Mesenchymal stem cell (in vitro differentiated cells and primary cell): ENCODE measurements at regions not wholly inside any gene's neighbourhood (a gene's known extent, or its start where the extent isn't known, plus 50 kb on each side); places are given as distances from the start of the nearest gene placed in this dataset.
"Not testable (repeated sequence)": the region's sequence is repeated elsewhere in the genome, so short reads cannot be mapped to it uniquely, and the experiment has no call there.

ENCODE experiments used
- DNase-seq: peaks from one replicate; pipeline ENCODE4 v3.0.0-alpha.2; 2013
- H2AFZ ChIP-seq: one replicate; pipeline ENCODE4 v1.6.1; 2013; ENCODE audit warnings: low read depth, mild to moderate bottlenecking, control low read depth, inconsistent platforms, low read length, moderate library complexity
- H2AK5ac ChIP-seq: 2 replicates; pipeline ENCODE4 v1.6.1; 2013; ENCODE audit warnings: low read length, moderate library complexity, mild to moderate bottlenecking, inconsistent platforms; ENCODE audit not compliant: severe bottlenecking
- H2BK120ac ChIP-seq: one replicate; pipeline ENCODE4 v1.6.1; 2013; ENCODE audit warnings: low read depth, mild to moderate bottlenecking, inconsistent platforms, low read length, moderate library complexity
- H2BK12ac ChIP-seq, 2 experiments: one replicate each; pipeline ENCODE4 v1.6.1; 2013; ENCODE audit warnings: inconsistent platforms in 2 of 2, low read length in 2 of 2, mild to moderate bottlenecking in 2 of 2, moderate library complexity in 2 of 2, control low read depth in 1 of 2
- H2BK15ac ChIP-seq: one replicate; pipeline ENCODE4 v1.6.1; 2013; ENCODE audit warnings: mild to moderate bottlenecking, low read depth, inconsistent platforms; ENCODE audit not compliant: poor library complexity, severe bottlenecking
- H2BK5ac ChIP-seq: 2 replicates; pipeline ENCODE4 v1.6.1; 2013; ENCODE audit warnings: low read depth, mild to moderate bottlenecking, low read length, control low read depth, inconsistent platforms; ENCODE audit not compliant: poor library complexity, severe bottlenecking
- H3K14ac ChIP-seq, 2 experiments: one replicate each; pipeline ENCODE4 v1.6.1; 2013; ENCODE audit warnings: inconsistent platforms in 2 of 2, low read length in 2 of 2, control low read depth in 1 of 2, mild to moderate bottlenecking in 1 of 2, moderate library complexity in 1 of 2
- H3K18ac ChIP-seq, 2 experiments: one replicate each; pipeline ENCODE4 v1.6.1; 2013; ENCODE audit warnings: inconsistent platforms in 2 of 2, low read length in 2 of 2, control low read depth in 1 of 2, low read depth in 1 of 2, mild to moderate bottlenecking in 1 of 2
- H3K23ac ChIP-seq, 2 experiments: one replicate each; pipeline ENCODE4 v1.6.1; 2013; ENCODE audit warnings: inconsistent platforms in 2 of 2, low read length in 2 of 2, mild to moderate bottlenecking in 2 of 2, moderate library complexity in 2 of 2, control low read depth in 1 of 2
- H3K27ac ChIP-seq: 2 replicates; pipeline ENCODE4 v1.5.1; 2013; ENCODE audit warnings: mild to moderate bottlenecking, moderate library complexity, low read length, control low read depth, inconsistent platforms; ENCODE audit not compliant: poor library complexity, severe bottlenecking
- H3K27me3 ChIP-seq, 2 experiments: 2 replicates each; pipeline versions ENCODE4 v1.6.1 to v1.7.0; 2013; ENCODE audit warnings: low read length in 2 of 2, mild to moderate bottlenecking in 2 of 2, moderate library complexity in 2 of 2, control low read depth in 1 of 2, inconsistent platforms in 1 of 2; ENCODE audit not compliant: control insufficient read depth in 1 of 2, insufficient read depth in 1 of 2
- H3K36me3 ChIP-seq, 2 experiments: 2 replicates each; pipeline versions ENCODE4 v1.6.1 to v1.7.0; 2013; ENCODE audit warnings: low read length in 2 of 2, control low read depth in 1 of 2, inconsistent platforms in 1 of 2, low read depth in 1 of 2, mild to moderate bottlenecking in 1 of 2; ENCODE audit not compliant: insufficient read depth in 2 of 2, control insufficient read depth in 1 of 2
- H3K4ac ChIP-seq, 2 experiments: one replicate each; pipeline ENCODE4 v1.6.1; 2013; ENCODE audit warnings: inconsistent platforms in 2 of 2, low read length in 2 of 2, mild to moderate bottlenecking in 2 of 2, moderate library complexity in 2 of 2, control low read depth in 1 of 2, low read depth in 1 of 2
- H3K4me1 ChIP-seq: 2 replicates; pipeline ENCODE4 v1.6.1; 2013; ENCODE audit warnings: low read depth, low read length, control low read depth; ENCODE audit not compliant: control insufficient read depth, insufficient read depth
- H3K4me2 ChIP-seq: 2 replicates; pipeline ENCODE4 v1.6.1; 2013; ENCODE audit warnings: low read length, mild to moderate bottlenecking, inconsistent platforms; ENCODE audit not compliant: poor library complexity, severe bottlenecking
- H3K4me3 ChIP-seq, 2 experiments: 2 replicates each; pipeline versions ENCODE4 v1.5.1 to v1.7.0; 2013; ENCODE audit warnings: low read length in 2 of 2, mild to moderate bottlenecking in 2 of 2, control low read depth in 1 of 2, low read depth in 1 of 2; ENCODE audit not compliant: insufficient read depth in 1 of 2
- H3K79me1 ChIP-seq: replicated peaks from 2 replicates; pipeline ENCODE4 v1.6.1; 2013; ENCODE audit warnings: mild to moderate bottlenecking, control low read depth, low read length, inconsistent platforms; ENCODE audit not compliant: poor library complexity, severe bottlenecking
- H3K9ac ChIP-seq: 2 replicates; pipeline ENCODE4 v1.7.0; 2013; ENCODE audit warnings: mild to moderate bottlenecking, low read length, moderate library complexity
- H3K9me3 ChIP-seq: 2 replicates; pipeline ENCODE4 v1.7.0; 2013; ENCODE audit warnings: mild to moderate bottlenecking, low read length; ENCODE audit not compliant: control insufficient read depth
- H4K8ac ChIP-seq: one replicate; pipeline ENCODE4 v1.6.1; 2013; ENCODE audit warnings: inconsistent platforms, mild to moderate bottlenecking, low read length, moderate library complexity
- H4K91ac ChIP-seq: one replicate; pipeline ENCODE4 v1.6.1; 2013; ENCODE audit warnings: mild to moderate bottlenecking, low read length, inconsistent platforms
- WGBS: methylation state at CpG from one replicate; pipeline ENCODE4 v1.1.7; 2013; ENCODE audit warnings: mixed read lengths; 5-methylcytosine and 5-hydroxymethylcytosine counted together

DNA sequence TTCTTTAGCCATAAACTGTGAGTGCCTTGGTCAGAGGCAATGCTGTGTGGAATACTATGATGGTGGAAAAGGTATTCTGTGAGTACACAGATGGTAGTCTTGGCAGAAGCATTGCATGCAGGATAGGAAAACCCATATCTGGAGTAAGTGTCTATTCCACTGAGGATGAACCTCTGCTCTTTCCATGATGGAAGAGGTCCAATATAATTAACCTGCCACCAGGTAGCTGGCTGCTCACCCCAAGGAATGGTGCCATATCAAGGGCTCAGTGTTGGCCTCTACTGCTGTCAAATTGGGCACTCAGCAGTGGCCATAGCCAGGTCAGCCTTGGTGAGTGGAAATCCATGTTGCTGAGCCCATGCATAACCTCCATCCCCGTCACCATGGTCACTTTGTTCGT, 138.1 kb upstream of the KCND3 start:
- not testable (repeated sequence) for H3K9ac ChIP-seq, H4K91ac ChIP-seq, H3K4me1 ChIP-seq, DNase-seq, H2BK15ac ChIP-seq, H3K14ac ChIP-seq, H3K27ac ChIP-seq, H2AK5ac ChIP-seq, H3K23ac ChIP-seq, H4K8ac ChIP-seq, H2BK120ac ChIP-seq, H2BK5ac ChIP-seq, H3K27me3 ChIP-seq, H2BK12ac ChIP-seq, H3K79me1 ChIP-seq, H3K4me2 ChIP-seq, H2AFZ ChIP-seq, H3K36me3 ChIP-seq, H3K4ac ChIP-seq, H3K4me3 ChIP-seq, H3K9me3 ChIP-seq, H3K18ac ChIP-seq
- WGBS = 76% methylated on average over 2 of the region's 2 CpGs

DNA sequence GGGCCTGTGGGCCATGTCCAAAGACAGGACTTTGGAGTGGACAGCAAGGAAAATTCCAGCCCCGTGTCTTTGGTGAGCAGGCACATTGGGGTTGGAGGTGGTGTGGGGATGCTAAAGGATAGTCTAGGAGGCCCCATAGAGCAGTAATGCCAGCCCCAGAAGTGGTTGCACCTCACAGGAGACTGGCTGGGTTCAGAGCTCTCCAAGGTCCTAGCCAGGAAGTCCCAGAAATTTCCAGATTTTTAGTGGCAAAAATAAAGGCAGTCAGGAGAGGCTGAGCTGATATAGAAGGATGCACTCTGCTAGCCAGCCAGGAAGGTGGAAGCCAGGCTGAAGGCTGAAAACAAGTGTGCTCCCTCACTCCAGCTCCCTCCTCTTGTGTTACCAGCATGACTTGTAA, 144.0 kb upstream of the KCND3 start:
- no peak overlapping the region for H3K9ac ChIP-seq
- H2BK5ac ChIP-seq = no peak overlapping the region
- no peaks in the 10 kb centered on the region for H3K27me3 ChIP-seq
- H3K23ac ChIP-seq = no peak overlapping the region
- no peak for DNase-seq
- no peaks in the 10 kb centered on the region for H3K9me3 ChIP-seq
- no peak overlapping the region for H2BK15ac ChIP-seq
- no peak overlapping the region for H3K4me3 ChIP-seq
- no peak overlapping the region for H2AFZ ChIP-seq
- H3K18ac ChIP-seq = no peak overlapping the region
- no peak overlapping the region for H2AK5ac ChIP-seq
- H3K4me2 ChIP-seq = no peak overlapping the region
- H3K36me3 ChIP-seq = no peaks in the 10 kb centered on the region
- no peak overlapping the region for H4K8ac ChIP-seq
- no peak overlapping the region for H2BK120ac ChIP-seq
- no peak overlapping the region for H4K91ac ChIP-seq
- 73% methylated on average over 1 of the region's 1 CpG for WGBS
- H3K4me1 ChIP-seq = no peaks in the 10 kb centered on the region
- no peaks in the 10 kb centered on the region for H3K79me1 ChIP-seq
- no peak overlapping the region for H3K27ac ChIP-seq
- no peak overlapping the region for H2BK12ac ChIP-seq
- no peak overlapping the region for H3K4ac ChIP-seq
- H3K14ac ChIP-seq = no peak overlapping the region

DNA sequence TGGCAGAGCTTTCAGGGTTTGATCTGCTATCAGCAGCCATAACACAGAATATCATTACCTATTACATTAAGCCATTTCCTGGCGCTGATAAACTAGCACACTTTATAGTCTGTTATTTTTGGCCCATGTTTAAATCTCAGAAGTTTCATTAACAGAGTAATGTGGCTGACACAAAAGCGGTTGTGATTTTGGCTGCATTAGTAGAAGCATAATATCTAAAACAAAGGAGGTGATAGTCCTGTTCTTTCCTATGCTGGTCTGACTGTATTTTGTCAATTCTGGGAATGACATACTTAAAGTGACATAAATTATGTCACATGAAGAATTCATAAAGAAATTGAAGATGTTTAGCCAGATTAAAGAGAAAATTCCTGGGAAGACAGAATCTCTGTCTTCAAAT, 151.3 kb upstream of the KCND3 start:
- Histone ChIP-seq H4K91ac (no peak overlapping the region), H2AK5ac (no peak overlapping the region), H2BK15ac (no peak overlapping the region), H2BK120ac (no peak overlapping the region), H3K9me3 (no peaks in the 10 kb centered on the region), H3K4me2 (no peak overlapping the region), H3K14ac (no peak overlapping the region), H4K8ac (no peak overlapping the region), H2BK5ac (no peak overlapping the region), H3K4me1 (no peaks in the 10 kb centered on the region), H3K27me3 (peaks cover 0 to 24% of the 10 kb centered on the region in 2 experiments), H3K23ac (no peak overlapping the region), H3K36me3 (no peaks in the 10 kb centered on the region), H3K9ac (no peak overlapping the region), H3K27ac (no peak overlapping the region), H2BK12ac (no peak overlapping the region), H3K4ac (no peak overlapping the region), H3K4me3 (no peak overlapping the region), H3K18ac (no peak overlapping the region), H3K79me1 (no peaks in the 10 kb centered on the region), H2AFZ (no peak overlapping the region)
- no peak for DNase-seq
- 89% methylated on average over 1 of the region's 2 CpGs for WGBS

DNA sequence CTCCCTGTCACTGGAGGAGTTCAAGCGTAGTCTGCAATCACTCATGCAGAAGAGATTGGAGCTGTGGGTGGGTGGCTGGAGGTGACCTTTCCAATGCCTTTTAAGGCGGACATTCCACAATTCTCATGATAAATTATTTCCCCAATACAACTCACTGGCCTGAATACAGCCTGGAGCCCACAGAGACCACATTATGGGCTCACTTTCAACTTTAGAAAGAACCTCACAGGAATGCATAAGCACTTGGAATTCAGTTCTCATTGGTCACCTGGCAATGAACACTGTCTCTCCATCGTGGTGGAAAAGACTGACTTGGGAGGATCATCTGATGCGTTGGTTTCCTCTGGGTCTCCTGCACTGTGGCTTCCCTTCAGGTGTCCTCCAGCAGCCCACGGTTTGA, 151.8 kb upstream of the KCND3 start:
- Histone ChIP-seq H4K8ac (no peak overlapping the region), H2AK5ac (no peak overlapping the region), H3K14ac (no peak overlapping the region), H3K9ac (no peak overlapping the region), H3K36me3 (no peaks in the 10 kb centered on the region), H3K23ac (no peak overlapping the region), H3K9me3 (no peaks in the 10 kb centered on the region), H3K4me1 (no peaks in the 10 kb centered on the region), H3K79me1 (no peaks in the 10 kb centered on the region), H4K91ac (no peak overlapping the region), H3K27ac (no peak overlapping the region), H2BK120ac (no peak overlapping the region), H3K4ac (no peak overlapping the region), H3K4me3 (no peak overlapping the region), H2BK5ac (no peak overlapping the region), H2BK15ac (no peak overlapping the region), H2BK12ac (no peak overlapping the region), H3K4me2 (no peak overlapping the region), H2AFZ (no peak overlapping the region), H3K18ac (no peak overlapping the region), H3K27me3 (peaks cover 0 to 30% of the 10 kb centered on the region in 2 experiments)
- WGBS = 60% methylated on average over 5 of the region's 5 CpGs
- DNase-seq = no peak
